ENCODE measurements at regions not wholly inside any gene's neighbourhood (a gene's known extent, or its start where the extent isn't known, plus 50 kb on each side); places are given as distances from the start of the nearest gene placed in this dataset.
A peak's percentile ranks its signal among the peaks of the same experiment; 100 is the strongest.
"Not testable (repeated sequence)": the region's sequence is repeated elsewhere in the genome, so short reads cannot be mapped to it uniquely, and the experiment has no call there.

DNA sequence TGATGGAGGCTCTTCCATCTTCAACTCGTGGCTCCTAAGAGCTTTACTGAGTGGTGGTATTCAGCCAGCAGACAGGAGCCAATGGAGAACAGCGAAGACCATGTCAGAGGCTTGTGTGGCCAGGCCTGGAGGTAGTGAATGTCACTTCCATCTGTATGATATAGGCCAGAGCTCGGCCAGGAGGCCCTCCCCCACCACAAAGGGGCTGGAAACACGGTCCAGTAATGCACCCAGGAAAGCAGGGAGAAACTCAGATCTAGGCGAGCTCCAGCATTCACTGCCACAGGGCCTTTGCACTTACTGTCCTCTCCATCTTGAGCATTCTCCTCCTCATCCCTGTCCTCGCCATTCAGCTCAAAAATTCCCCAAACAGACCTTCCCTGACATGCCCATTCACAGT is 555.3 kb upstream of the C16orf82 start:
- DNase-seq: no peak

DNA sequence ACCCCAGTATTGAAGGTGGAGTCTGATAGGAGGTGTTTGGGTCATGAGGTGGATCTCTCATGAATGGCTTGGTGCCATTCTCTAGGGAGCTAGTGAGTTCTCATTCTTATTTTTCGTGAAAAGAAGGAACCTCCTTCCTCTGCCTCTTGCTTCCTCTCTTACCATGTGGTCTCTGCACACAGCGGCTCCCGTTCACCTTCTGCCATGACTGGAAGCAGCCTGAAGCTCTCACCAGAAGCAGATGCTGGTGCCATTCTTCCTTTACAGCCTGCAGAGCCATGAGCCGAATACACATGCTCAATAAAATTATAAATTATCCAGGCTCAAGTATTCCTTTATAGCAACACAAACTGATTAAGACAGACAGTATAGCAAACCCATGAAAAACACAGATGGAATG is 545.1 kb upstream of the C16orf82 start:
- DNase-seq: no peak

DNA sequence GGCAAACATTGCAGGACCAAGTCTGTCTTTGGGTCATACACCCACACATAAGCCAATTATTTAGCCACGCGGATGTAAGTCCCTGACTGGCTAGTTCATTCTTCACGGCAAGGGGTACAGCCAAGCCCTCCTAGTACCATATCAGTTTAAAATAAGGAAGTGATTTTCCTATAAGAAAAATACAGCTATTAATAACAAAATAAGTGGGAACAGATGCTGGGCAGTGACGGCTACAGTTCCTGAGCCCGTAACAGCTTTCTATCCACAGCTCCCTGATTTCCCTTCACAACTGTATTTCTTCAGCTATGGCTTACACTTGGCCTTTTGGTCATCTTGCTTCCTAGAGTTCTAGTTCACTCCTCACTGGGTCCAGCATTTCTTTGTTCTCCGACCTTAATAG is 542.4 kb upstream of the C16orf82 start:
- no peak for DNase-seq

DNA sequence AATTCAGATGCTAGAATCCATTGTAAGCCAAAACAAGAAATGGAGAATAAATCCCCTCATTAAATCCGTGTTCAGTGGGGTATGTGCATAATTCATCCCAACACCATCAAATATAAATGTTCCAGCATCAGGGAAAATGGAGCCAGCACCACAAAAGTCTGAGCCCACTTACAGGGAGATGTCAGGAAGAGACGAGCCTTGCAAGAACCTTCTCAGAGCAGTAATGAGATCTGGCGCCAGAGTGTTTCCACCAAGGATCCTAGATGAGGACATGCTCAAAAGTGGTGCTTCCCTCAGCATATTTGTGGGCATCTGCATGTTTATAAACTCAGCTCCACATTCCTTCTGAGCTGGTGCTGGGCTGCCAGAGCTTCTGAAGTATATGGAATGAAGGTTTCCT is 541.9 kb upstream of the C16orf82 start:
- DNase-seq: no peak

DNA sequence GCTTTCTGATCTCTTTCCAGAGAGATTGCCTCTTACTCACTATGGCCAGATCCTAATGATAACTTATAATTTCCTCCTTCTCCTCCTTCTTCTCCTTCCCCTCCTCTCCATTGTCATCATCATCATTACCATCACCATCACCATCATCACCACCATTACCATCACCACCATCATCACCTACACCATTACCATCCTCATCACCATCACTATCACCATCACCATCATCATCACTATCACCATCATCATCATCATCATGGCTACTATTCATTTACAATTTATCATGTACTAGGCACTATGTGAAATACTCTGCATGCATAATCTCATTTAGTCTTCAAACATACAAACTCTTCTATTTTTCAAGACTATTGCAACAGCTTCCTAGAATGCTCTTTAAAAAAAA is 540.9 kb upstream of the C16orf82 start:
- DNase-seq: no peak

DNA sequence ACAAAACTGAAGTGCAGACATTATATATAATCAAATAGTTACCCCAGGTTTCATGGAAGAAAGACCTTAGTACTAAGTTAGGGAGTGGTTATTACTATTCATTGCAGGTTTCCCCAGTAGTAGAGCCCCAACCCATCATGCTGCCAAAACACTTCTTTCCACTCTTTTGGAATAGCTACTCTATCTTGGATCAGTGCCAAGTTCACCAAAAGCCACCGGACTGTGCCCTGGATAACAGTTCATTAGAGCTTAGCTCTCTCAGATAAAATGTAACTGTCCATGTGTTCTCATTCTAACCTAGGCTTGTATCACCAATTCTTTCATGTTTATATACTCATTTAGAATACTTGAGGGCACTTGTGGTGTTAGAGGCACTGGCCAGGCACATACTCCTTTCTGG is 540.1 kb upstream of the C16orf82 start:
- DNase-seq: no peak

DNA sequence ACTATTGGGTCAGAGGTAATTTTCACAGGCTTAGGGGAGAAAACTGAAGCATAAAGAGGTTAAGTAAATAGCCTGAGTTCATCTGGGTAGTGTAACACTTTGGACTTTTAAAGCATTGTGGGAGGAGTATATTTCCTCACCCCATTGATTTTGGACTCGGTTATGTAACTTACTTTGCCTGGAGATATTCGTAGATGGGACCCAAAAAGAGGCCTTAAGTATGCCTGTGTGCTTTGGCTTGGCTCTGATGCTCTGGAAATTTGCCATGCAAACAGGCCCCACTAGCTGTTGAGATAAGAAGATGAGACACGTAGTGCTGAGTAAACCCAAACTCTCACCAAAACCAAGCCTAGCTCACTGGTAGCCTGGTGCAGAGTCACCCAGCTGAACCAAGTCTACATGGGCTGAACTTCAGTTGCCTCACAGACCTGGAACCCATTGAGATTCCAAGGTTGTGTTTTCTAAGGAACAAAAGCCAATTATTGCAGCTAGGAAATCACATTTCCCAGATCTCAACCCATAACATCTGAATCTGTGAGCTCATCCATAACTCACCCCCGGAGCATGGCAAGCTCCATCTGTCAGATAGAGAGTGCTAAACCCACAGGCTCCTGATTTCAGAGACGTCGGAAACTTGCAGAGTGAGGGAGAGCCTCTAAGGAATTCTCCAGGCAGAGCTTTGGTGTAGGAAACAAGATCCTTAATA is 536.0 kb upstream of the C16orf82 start:
- no peak for DNase-seq

DNA sequence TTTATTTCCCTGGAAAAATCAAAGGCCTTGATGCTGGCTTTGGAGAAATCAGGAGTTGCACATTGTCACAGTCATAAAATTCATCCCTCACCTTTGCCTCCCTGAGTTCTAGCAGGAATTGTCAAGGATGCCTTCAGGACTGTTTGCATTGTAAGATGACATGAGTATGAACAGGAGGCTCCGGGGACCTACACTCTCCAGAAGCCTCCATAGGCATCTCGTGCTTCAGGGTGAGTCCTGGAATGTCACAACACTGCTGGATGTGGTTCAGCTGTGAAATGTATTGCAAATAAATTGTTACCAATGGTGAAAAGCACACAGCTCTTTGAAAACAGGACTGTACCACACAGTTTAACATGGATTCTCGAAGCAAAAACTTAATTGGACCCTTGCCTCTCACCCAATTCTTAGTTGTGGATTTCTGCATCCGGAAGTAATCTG is 535.4 kb upstream of the C16orf82 start:
- DNase-seq: no peak

DNA sequence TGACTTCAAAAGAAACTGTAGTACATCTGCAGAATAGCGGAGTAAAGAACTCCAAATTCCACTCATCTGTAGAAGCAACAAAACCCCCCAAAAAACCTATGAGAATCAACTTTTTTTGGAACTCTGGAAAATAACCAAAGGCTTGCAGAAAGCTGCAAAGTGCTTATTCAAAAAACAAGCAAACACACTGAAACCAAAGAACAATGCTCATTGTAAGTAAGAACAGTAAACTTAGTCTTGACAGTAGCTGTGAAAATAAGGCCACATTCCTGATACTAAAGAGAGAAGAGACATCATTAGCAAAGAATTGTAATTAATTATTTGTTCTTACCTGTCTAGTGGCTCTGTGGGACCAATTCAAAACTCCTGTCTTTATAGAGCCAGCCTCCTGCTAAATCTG is 534.3 kb upstream of the C16orf82 start:
- no peak for DNase-seq

DNA sequence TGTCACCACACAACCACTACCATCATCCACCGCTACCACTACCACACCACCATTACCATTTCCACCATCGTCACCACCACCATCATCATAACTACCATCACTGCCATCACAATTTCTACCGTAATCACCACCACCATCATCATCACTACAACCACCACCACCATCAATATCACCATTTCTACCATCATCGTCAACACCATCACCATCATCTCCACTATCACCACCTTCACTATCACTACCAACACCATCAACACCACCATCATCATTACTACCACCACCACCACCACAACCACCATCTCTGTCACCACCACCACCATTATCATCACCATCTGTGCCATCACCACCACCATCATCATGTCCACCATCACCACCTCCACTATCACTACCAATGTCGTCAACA is 524.5 kb upstream of the C16orf82 start:
- DNase-seq: no peak

DNA sequence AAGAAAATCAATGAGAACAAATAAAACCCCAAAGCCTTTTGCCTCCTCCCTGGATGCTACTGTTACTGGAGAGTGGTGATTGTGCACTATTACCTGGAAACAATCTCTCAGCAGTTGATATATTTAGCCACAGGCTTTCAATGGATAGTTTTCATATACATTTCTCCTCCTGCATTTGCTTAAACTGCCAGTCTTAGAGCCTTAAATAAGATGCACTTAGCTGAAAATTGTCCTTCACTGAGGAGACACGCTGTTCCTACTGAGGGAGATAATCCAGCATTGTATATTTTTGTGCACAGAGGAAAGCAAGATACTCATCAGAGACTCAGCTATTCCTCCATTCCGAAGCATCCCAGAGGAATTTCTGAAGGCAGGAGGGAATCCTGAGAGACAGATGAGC is 520.2 kb upstream of the C16orf82 start:
- DNase-seq: no peak

DNA sequence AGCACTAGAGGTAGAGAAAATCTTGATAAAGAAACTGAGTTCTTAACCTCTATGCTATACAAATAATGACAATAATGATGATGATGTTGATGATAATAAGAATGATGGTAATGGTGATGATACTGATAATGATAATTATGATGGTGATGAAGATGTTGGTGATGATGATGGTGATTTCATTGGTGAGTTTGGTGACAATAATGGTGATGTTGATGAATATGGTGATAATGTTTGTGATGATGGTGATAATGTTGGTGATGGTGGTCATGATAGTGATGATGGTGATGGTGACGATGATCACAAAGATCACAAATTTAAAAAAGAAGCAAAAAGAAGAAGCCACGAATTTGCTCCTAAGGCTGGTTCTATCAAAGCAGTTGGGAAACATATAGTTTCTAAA is 519.0 kb upstream of the C16orf82 start:
- DNase-seq: no peak

DNA sequence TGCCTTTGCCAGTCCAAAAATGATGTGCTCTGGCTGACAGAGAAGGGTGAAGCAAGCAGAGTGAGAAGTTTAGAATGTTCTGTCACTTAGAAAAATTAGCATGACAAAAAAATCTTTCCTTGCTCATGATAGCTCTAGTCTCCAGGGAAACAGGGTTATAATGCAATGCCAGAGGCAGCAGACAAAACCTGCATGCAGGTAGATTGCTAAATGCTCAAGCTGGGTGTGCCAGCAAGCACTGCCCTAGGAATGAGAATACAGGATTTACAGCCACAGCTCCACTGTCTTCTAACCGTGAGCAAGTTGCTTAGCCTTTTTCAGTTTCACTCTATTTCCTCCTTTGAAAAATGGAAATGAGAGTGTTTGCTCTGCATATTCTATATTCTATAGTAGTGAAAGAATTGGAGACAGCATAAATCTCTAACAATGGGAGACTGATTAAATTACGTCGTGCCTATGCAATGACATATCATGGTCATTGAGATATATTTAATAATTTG is 516.6 kb upstream of the C16orf82 start:
- no peak for DNase-seq

DNA sequence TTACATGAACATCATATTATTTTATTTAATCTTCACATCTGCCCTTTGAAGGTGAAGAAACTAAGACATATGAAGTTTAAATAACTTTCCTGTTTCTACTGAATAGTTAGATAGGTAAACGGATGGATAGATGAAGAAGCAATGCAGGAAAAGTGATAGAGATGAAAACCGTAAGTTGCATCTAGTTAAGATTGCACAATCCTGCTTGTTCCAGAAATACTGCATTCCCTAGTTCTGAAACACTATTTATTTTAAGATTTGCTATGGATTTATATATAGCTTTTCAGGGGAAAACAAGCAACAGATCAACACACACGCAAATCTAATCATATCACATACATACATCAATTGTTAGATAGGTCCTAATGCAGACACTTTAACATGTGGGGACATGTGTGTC is 512.7 kb upstream of the C16orf82 start:
- DNase-seq: no peak

DNA sequence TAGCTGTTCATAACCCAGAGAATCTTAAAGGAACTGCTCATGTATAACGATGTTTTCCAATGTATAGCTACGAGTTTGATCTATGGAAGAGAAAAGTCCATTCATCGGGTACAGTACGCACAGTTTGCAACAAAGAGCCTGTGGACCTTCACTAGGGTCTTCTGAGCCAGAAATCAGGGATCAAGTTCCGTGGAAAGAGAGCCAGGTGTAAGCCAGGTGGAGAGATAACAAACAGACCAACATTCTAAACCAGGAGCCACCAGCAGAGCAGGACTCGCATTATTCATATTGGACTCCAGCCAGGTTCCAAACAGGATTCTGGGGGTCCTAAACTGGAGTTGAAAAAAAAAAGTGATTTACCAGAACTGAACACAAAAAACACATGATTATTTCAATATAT is 505.4 kb upstream of the C16orf82 start:
- no peak for DNase-seq

DNA sequence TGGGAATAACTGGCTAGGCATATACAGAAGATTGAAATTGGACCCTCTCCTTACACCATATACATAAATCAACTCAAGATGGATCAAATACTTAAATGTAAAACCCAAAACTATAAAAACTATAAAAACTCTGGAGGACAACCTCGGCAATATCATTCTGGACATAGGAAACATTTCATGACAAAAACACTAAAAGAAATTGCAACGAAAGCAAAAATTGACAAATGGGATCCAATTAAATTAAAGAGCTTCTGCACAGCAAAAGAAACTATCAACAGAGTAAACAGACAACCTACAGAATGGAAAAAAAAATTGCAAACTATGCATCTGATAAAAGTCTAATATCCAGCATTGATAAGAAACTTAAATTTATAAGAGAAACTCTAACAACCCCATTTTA is 503.7 kb upstream of the C16orf82 start:
- no peak for DNase-seq

DNA sequence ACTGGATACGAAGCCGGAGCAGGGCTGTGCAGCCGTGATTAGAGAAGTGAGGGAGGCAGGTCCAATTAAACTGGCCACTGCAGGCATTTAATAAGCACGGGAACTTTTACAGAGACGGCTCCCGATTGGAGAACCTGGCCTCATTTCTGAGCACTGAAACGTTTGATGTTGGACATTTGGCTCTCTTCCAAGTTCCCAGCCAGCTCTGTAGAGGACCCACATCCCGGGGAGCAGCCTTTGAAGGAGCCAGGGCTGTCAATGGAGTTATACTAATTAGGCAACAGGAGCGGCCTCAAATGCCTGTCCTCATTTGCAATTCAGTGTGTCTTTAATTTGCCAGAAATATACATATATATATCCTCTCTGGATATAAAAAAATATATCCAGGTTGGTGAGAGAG is 499.4 kb upstream of the C16orf82 start:
- DNase-seq: no peak

DNA sequence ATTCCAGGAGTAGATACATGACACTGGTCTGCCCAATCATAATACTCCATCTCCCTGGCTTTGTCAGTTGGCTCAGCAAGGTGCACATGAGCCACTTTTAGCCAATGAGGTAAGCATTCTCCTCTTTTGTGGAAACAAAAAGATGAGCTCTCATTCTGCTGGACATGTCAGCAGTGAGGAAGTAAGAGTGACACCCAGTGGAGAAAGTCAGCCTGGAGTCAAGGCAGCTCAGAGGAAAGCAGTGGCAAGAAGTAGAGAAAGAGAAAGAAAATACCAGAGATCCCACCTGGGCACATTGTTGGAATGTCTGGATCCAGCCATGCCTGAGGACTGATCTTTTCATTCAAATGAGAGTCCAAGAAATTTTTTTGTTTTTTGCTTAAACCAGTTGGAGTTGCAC is 496.9 kb upstream of the C16orf82 start:
- peak; percentile 2 for DNase-seq

DNA sequence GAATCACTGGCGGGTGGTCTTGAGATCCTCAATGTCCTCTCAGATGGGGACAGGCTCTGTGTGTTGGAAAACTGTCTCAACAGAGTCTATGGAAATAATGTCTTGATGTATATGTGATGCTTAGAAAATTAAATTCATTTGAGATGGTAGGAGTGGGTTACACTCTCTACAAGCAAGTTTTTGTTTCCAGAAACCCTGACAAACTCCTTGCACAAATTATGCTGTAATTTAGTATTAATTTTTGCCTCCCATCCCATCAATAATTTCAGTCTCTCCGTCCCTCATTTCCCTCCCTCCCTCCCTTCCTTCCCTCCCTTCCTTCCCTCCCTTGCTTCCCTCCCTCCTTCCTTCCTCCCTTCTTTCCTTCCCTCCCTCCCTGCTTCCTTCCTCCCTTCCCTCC is 488.0 kb upstream of the C16orf82 start:
- DNase-seq: no peak

DNA sequence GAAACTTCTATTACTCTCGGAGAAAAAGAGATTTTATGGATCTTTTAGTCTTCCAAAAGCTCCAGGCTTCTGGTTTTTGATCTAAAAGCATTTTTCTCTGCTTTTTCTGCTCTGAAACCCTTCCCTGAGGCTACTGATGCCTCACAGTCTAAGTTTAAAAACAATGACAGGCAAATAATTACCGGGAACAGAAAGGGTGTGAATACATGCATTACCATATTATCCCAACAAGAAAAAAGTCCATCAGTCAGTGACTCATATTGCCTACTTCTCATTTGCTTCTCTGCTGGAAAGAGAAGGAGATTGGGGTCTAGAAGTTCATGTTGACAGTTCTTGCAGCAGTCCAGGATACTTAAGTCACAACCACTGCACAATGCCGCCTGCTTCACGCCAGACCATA is 482.9 kb upstream of the C16orf82 start:
- DNase-seq: no peak

DNA sequence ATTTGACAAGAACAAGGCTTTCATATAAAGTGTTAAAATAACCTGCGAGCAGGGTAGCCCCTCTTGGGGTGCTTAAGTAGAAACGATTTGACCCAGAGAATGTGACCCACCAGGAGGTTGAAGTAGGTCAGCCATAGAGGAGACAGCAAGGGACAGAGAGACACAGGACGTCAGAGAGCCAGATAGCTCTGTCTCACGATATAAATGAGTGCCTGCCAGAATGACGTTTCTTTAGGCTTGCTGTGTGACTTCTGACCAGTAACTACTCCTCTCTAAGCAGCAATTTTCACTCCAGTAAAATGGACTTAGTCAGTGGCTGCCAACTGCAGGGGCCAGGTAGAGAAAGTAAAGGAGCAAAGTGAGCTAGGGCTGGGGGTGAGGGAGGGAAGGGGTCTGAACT is 473.0 kb upstream of the C16orf82 start:
- DNase-seq: no peak

DNA sequence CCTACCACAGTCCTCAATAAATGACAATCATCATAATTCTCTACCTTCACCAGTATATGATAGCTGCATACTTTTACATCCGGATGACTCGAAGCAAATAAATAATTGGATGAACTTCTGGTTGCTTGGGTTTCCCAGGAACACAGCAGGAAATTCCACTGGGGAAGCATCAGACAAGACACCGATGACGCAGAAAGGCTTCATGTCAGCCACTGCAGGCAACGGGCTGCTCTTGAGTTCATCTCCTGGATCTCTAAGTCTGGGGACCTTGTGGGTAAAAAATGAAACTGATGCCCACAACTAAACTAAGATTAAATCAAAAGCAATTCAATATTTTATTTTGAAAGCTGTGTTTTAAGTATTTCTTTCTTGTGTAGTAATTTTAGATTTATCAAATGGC is 472.1 kb upstream of the C16orf82 start:
- DNase-seq: no peak

DNA sequence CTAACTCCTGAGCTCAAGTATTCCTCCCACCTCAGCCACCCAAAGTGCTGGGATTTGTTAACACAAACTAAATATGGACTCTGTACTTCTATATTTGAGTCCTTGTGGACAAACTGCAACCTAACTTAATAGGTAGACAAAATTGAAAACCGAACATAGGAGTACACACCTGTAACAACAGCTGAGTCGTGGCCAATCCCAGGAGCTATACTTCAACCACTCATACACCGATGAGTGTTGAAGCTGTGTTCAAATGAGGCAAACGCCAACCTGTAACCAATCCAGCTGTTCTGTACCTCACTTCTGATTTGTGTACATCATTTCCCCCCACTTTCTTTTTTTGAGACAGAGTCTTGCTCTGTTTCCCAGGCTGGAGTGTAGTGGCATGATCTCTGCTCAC is 471.5 kb upstream of the C16orf82 start:
- DNase-seq: no peak

DNA sequence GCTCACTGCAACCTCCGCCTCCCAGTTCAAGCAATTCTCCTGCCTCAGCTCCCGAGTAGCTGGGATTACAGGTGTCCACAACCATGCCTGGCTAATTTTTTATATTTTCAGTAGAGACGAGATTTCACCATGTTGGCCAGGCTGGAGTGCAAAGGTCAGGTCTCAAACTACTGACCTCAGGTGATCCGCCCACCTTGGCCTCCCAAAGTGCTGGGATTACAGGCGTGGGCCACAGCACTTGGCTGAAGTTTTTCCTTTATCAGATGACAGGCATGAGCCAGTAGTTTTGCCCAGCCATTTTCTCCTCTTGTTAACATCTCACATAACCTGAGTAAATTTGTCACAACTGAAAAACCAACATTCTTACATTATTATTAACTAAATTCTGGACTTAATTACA is 470.7 kb upstream of the C16orf82 start:
- DNase-seq: not testable (repeated sequence)

DNA sequence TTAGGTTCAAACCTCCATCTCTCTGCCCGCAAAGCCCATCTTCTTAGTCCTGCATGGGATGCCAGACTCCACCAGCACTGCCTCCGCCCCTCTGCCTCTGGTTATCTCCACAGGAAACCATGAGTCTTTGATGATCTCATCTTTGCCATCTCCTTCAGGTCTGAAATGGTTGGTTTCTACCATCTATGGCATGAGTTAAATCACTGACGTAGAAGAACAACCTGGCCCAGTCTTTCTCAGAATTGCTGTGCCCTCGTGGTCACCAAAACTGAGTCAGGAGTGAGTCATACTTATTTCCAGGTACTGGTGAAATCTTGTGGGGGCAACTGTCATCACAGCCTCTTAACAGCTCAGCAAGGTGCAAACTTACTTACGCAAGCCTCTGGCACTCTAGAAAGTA is 468.7 kb upstream of the C16orf82 start:
- no peak for DNase-seq

Data from NCI-H1105 (cell line).